Nephron (organoid): ENCODE measurements at regions not wholly inside any gene's neighbourhood (a gene's known extent, or its start where the extent isn't known, plus 50 kb on each side); places are given as distances from the start of the nearest gene placed in this dataset.

ENCODE experiments used
- H3K27ac Mint-ChIP-seq, 3 experiments: 2 replicates each; pipeline ENCODE4 v1.8.0; 2020; ENCODE audit warnings: mixed read lengths in 3 of 3, mild to moderate bottlenecking in 2 of 3, moderate library complexity in 1 of 3
- H3K27me3 Mint-ChIP-seq: 2 replicates; pipeline ENCODE4 v1.8.0; 2021; ENCODE audit warnings: low read depth, mild to moderate bottlenecking, moderate library complexity, mixed read lengths
- H3K36me3 Mint-ChIP-seq: 2 replicates; pipeline ENCODE4 v1.8.0; 2020; ENCODE audit warnings: low read depth, mixed read lengths
- H3K4me1 Mint-ChIP-seq: 2 replicates; pipeline ENCODE4 v1.8.0; 2020; ENCODE audit warnings: mixed read lengths
- H3K4me3 Mint-ChIP-seq, 3 experiments: 2 replicates each; pipeline ENCODE4 v1.8.0; 2020; ENCODE audit warnings: mild to moderate bottlenecking in 3 of 3, mixed read lengths in 3 of 3, moderate library complexity in 2 of 3
- H3K9me3 Mint-ChIP-seq: 2 replicates; pipeline ENCODE4 v1.8.0; 2020; ENCODE audit warnings: mixed read lengths
- TF ChIP-seq, protein P1 (sequence below), 3 experiments: fragments of 200-600 bp; sonication (generic); IDR thresholded peaks; one replicate each; pipeline ENCODE4 v1.5.0; 2021; ENCODE audit warnings: antibody characterized with exemption in 3 of 3; ENCODE audit not compliant: unreplicated experiment in 3 of 3

DNA sequence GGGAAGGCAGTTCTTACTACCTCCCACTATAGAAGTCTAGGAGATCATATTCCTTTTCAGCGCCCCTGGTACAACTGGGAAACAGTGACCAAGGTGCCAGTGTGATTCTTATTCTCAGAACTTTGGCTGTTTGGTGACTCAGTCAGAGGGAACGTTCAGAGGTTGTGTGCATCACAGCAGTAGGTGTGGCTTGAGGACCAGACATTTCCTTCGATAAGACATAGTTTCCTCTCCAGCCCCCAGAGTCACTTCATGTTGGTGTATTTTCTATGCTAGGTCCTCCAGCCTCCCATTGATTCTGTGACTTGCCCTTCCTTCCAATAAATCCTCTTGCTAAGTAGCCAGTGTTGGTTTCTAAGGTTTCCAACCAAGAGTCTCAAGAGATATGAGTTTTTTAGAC, 171.9 kb upstream of the MPPED2 start:
- Mint-ChIP-seq H3K4me3 (no peak overlapping the region), H3K27ac (no peak overlapping the region), H3K36me3 (peaks cover 7% of the 10 kb centered on the region), H3K27me3 (no peaks in the 10 kb centered on the region), H3K4me1 (peaks cover 26% of the 10 kb centered on the region), H3K9me3 (peaks cover 21% of the 10 kb centered on the region)
- TF ChIP-seq, protein P1, sequence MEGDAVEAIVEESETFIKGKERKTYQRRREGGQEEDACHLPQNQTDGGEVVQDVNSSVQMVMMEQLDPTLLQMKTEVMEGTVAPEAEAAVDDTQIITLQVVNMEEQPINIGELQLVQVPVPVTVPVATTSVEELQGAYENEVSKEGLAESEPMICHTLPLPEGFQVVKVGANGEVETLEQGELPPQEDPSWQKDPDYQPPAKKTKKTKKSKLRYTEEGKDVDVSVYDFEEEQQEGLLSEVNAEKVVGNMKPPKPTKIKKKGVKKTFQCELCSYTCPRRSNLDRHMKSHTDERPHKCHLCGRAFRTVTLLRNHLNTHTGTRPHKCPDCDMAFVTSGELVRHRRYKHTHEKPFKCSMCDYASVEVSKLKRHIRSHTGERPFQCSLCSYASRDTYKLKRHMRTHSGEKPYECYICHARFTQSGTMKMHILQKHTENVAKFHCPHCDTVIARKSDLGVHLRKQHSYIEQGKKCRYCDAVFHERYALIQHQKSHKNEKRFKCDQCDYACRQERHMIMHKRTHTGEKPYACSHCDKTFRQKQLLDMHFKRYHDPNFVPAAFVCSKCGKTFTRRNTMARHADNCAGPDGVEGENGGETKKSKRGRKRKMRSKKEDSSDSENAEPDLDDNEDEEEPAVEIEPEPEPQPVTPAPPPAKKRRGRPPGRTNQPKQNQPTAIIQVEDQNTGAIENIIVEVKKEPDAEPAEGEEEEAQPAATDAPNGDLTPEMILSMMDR (IDR thresholded peaks at IDR 0.05; ENCODE audit: unreplicated experiment in 3 of 3): no peak

DNA sequence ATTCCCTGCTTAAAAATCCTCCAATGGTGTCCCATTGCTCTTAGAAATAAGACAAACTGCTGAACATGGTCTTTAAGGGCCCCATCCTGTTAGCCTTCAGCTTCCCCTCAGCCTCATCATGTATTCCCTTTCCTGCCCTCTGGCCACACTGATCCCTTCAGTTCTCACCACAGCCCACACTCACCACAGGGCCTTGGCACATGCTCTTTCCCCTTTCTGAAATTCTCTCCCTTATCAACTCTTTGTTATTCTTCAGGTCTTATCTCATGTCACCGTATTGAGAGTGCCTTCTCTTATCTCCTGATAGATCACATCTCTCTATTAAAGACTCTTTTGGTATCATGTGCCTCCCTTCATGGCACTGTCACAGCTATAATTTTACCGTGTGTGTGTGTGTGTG, 167.8 kb upstream of the MPPED2 start:
- Mint-ChIP-seq H3K36me3 (no peaks in the 10 kb centered on the region), H3K27me3 (no peaks in the 10 kb centered on the region), H3K27ac (no peak overlapping the region), H3K4me3 (no peak overlapping the region), H3K4me1 (peaks cover 42% of the 10 kb centered on the region), H3K9me3 (peaks cover 10% of the 10 kb centered on the region)
- TF ChIP-seq, protein P1 (IDR thresholded peaks at IDR 0.05; ENCODE audit: unreplicated experiment in 3 of 3): no peak

DNA sequence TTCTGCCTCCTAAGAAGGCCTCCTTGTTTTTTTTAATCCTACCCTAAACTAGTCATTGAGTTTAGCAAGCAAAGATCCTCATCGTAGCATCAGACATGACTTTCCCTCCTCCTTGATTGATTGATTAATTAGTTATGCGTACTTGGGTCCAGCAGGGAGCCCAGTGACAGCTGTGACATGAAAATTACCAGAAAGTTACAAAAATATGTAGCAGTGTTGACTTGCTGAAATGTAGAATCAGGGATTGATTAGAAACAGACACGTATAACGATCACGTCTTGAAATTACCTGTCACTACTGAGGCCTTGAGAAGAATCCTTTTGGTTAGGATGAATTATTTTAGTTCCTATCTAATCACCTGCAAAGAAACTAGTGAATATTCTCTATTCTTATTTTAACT, 167.4 kb upstream of the MPPED2 start:
- peaks cover 42% of the 10 kb centered on the region for H3K4me1 Mint-ChIP-seq
- no peaks in the 10 kb centered on the region for H3K36me3 Mint-ChIP-seq
- H3K27ac Mint-ChIP-seq: no peak overlapping the region
- H3K27me3 Mint-ChIP-seq: no peaks in the 10 kb centered on the region
- TF ChIP-seq, protein P1 (IDR thresholded peaks at IDR 0.05; ENCODE audit: unreplicated experiment in 3 of 3): no peak
- H3K9me3 Mint-ChIP-seq: peaks cover 11% of the 10 kb centered on the region
- H3K4me3 Mint-ChIP-seq: no peak overlapping the region

DNA sequence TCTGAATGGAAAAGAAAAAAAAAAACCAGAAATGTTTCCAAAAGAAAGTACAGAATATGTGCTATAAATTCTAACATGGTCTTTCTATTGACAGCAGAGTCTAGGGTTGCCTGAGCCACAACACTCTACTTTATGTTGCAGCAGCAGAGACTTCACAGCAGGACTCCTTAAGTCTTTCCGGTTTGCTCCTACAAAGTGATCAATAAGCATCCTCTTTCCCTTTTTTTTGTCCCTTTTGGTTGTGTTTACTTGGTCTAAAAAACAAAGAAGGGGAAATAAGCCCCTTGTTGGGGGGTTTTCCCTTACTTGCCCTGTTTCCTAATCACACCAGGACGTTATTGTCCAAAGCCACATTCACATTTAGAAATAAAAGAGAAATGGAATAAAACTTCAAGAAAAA, 163.1 kb upstream of the MPPED2 start:
- Mint-ChIP-seq H3K4me3 (no peak overlapping the region), H3K36me3 (no peaks in the 10 kb centered on the region), H3K27ac (peak overlapping the region in 1 of 3 experiments; percentile 34), H3K27me3 (peaks cover 6% of the 10 kb centered on the region), H3K9me3 (peaks cover 11% of the 10 kb centered on the region), H3K4me1 (peaks cover 30% of the 10 kb centered on the region)
- TF ChIP-seq, protein P1 (IDR thresholded peaks at IDR 0.05; ENCODE audit: unreplicated experiment in 3 of 3): no peak

DNA sequence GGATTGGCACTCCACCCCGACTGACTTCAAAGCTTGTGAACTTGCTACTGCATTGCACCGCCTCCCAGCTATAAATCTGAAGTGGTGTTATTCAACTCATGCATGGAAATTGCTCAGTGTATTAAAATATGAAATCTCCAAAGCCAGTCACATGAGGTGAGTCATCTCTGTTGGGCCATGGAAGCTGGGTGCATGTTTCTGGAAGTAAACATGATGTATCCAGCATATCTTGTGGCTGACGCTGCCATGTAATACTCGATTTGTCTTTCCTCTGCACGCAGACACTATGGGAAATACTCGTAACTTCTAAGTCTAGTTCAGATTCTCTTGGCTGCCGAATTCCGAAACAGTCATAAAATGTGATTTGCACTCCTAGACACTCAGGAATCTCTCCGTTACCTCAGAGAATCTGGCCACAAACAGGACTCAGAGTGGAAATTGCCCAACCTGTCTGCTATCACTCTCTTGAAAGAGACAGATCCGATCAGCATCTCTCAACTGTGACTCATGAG, 154.9 kb upstream of the MPPED2 start:
- TF ChIP-seq, protein P1 (IDR thresholded peaks at IDR 0.05; ENCODE audit: unreplicated experiment in 3 of 3): no peak
- peaks cover 7% of the 10 kb centered on the region for H3K4me1 Mint-ChIP-seq
- H3K36me3 Mint-ChIP-seq: peaks cover 3% of the 10 kb centered on the region
- peak overlapping the region; percentile 13 to 62 (median 22) for H3K27ac Mint-ChIP-seq
- H3K27me3 Mint-ChIP-seq: no peaks in the 10 kb centered on the region
- H3K4me3 Mint-ChIP-seq: no peak overlapping the region
- no peaks in the 10 kb centered on the region for H3K9me3 Mint-ChIP-seq

DNA sequence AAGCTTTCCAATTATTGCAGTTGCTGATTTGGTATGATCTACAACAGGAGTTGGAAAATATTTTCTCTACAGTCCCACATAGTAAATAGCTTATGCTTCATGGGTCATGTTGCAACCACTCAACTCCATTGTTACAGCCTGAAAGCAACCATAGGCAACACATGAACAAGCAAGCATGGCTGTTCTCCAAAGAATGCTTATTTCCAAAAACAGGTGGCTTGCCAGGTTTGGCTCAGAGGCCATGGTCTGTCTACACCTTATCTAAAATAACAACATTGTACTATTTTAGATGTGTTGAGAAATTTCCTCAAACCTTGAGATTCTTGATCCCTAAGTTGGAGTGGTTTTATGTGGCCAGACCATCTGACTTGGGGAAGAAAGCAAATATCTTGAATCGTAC, 153.9 kb upstream of the MPPED2 start:
- Mint-ChIP-seq H3K9me3 (no peaks in the 10 kb centered on the region), H3K4me1 (peaks cover 7% of the 10 kb centered on the region), H3K27me3 (no peaks in the 10 kb centered on the region), H3K36me3 (peaks cover 3% of the 10 kb centered on the region), H3K27ac (peak overlapping the region in 2 of 3 experiments; percentile 6 to 60), H3K4me3 (no peak overlapping the region)
- TF ChIP-seq, protein P1 (IDR thresholded peaks at IDR 0.05; ENCODE audit: unreplicated experiment in 3 of 3): no peak
